SJSA1 (cell line): ENCODE measurements at regions not wholly inside any gene's neighbourhood (a gene's known extent, or its start where the extent isn't known, plus 50 kb on each side); places are given as distances from the start of the nearest gene placed in this dataset.

Experiments used
- DNase-seq, 2 experiments: peaks; one replicate each; pipeline ENCODE4 v3.0.0-alpha.2; 2015 to 2020; ENCODE audit warnings: low spot score in 2 of 2, low read depth in 1 of 2
- H3K27ac ChIP-seq: fragments of 250-450 bp; sonication (Bioruptor Pico); 2 replicates; pipeline ENCODE4 v1.5.1; 2020; ENCODE audit warnings: mild to moderate bottlenecking, moderate library complexity
- H3K27me3 ChIP-seq: fragments of 250-450 bp; sonication (Bioruptor Pico); replicated peaks from 2 replicates; pipeline ENCODE4 v1.5.1; 2020; ENCODE audit warnings: mild to moderate bottlenecking, moderate library complexity
- H3K36me3 ChIP-seq: fragments of 250-450 bp; sonication (Bioruptor Pico); 2 replicates; pipeline ENCODE4 v1.5.1; 2020; ENCODE audit warnings: mild to moderate bottlenecking
- H3K4me1 ChIP-seq: fragments of 250-450 bp; sonication (Bioruptor Pico); replicated peaks from 2 replicates; pipeline ENCODE4 v1.6.1; 2021; ENCODE audit warnings: mild to moderate bottlenecking
- H3K4me3 ChIP-seq: fragments of 250-450 bp; sonication (Bioruptor Pico); 2 replicates; pipeline ENCODE4 v1.5.1; 2020; ENCODE audit warnings: mild to moderate bottlenecking
- H3K9me3 ChIP-seq: fragments of 250-450 bp; sonication (Bioruptor Pico); replicated peaks from 2 replicates; pipeline ENCODE4 v1.5.1; 2020; ENCODE audit warnings: mild to moderate bottlenecking

DNA sequence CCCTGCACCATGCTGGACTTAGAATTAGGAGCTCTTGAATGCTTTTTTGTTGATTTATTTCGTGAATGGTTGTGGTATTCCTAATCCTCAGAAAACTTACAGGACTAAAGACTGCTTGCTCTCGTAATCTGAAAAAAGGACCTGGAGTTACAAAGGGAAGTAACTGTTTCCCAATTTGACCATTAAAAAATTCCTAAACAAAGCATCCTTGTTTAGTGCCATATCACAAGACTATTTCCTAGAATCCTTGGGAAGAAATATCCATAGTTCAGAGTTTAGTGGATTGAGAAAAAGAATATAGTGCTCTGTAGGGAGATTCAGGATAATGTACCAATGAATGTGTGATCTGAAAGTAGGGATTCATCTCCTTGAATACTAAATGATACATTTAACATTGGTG, 186.8 kb downstream of the NDFIP2 start:
- no peak overlapping the region for H3K4me3 ChIP-seq

DNA sequence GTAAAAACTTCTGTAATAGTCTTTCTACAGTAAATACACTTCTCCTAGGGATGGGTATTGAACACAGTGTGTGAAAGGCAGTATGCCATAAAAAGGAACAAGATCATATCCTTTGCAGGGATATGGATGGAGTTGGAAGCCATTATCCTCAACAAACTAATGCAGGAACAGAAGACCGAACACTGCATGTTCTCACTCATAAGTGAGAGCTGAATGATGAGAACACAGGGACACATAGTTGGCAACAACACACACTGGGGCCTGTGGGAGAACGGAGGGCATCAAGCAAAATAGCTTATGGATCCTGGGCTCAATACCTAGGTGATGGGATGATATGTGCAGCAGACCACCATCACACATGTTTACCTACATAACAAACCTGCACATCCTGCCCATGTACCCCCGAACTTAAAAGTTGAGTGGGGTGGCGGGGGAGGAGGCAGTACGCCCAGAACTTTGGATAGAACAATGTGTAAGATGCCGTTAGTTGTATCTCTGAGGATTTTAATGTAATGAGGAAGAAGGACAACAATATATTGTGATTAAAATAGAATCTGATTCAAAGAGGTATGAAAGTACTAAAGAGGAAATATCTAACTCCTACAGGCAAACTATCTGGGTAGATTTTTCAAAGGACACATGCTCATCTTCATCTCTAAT, 183.2 kb downstream of the NDFIP2 start:
- H3K36me3 ChIP-seq, result no peaks in the 10 kb centered on the region
- H3K27ac ChIP-seq, result no peak overlapping the region
- no peaks in the 10 kb centered on the region for H3K9me3 ChIP-seq
- no peak overlapping the region for H3K4me3 ChIP-seq
- H3K4me1 ChIP-seq, result no peaks in the 10 kb centered on the region
- no peaks in the 10 kb centered on the region for H3K27me3 ChIP-seq
- DNase-seq, result no peak

More for the DNA sequence above, 186.8 kb downstream of the NDFIP2 start:
- Histone ChIP-seq H3K9me3 (no peaks in the 10 kb centered on the region), H3K36me3 (no peaks in the 10 kb centered on the region), H3K27me3 (no peaks in the 10 kb centered on the region), H3K4me1 (no peaks in the 10 kb centered on the region), H3K27ac (no peak overlapping the region)
- DNase-seq, result no peak

DNA sequence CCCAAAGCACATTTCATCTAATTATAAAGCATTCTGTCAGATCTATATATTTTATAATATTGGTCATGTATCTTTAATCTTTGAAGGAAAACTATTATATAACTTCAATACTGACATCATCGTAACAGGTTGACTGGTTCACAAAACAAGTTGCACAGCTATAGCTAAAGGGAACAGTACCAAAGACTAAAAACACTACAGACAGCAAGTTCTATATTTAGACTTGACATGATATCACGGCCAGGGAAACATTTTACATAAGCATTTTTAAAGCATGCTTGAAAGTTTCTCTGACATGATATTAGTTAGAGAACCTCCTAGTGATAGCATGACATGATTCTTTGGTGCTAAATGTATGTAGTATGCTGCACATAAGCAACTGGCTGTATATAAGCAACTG, 182.5 kb downstream of the NDFIP2 start:
- Histone ChIP-seq H3K4me1 (no peaks in the 10 kb centered on the region), H3K9me3 (no peaks in the 10 kb centered on the region), H3K36me3 (no peaks in the 10 kb centered on the region), H3K27ac (no peak overlapping the region), H3K4me3 (no peak overlapping the region), H3K27me3 (no peaks in the 10 kb centered on the region)
- DNase-seq, result no peak

DNA sequence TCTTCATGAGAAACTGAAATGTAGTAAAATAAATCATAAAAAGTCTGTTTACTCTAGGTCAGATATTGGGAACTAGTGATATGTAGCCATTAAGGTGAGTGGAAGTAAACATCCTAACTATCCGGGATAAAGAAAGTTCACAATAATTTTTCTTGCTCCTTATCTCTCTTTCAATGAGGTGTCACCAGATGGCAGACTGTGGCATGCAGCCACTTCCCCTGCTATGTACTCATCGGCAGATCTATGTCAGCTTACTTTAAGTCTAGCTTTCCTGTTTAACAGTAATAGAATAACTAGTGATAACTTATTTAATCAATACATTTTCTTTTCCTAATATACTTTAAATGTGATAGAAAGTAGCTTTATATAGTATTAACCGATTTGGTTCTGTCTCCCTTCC, 181.9 kb downstream of the NDFIP2 start:
- Histone ChIP-seq H3K27ac (no peak overlapping the region), H3K27me3 (no peaks in the 10 kb centered on the region), H3K9me3 (no peaks in the 10 kb centered on the region), H3K4me1 (no peaks in the 10 kb centered on the region), H3K36me3 (no peaks in the 10 kb centered on the region), H3K4me3 (no peak overlapping the region)
- DNase-seq, result no peak

DNA sequence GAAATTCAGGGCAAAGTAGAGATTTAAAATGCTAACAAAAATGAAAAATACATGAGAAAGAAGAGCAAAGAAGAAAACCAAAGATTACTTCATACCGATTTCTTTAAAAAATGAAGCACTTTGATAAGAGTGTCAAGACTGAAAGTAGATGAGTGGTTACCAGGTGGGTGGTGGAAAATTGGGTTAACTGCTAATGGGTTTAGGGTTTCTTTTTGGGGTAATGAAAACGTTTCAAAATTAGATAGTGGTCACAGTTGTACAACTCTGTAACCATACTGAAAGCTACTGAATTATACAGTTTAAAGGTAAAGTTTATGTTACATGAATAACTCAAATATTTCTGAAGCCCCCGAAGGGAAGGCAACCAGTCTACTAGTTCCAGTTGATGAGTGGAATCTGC, 179.4 kb downstream of the NDFIP2 start:
- no peak for DNase-seq
- Histone ChIP-seq H3K4me1 (no peaks in the 10 kb centered on the region), H3K27me3 (no peaks in the 10 kb centered on the region), H3K27ac (no peak overlapping the region), H3K4me3 (no peak overlapping the region), H3K9me3 (no peaks in the 10 kb centered on the region), H3K36me3 (no peaks in the 10 kb centered on the region)

DNA sequence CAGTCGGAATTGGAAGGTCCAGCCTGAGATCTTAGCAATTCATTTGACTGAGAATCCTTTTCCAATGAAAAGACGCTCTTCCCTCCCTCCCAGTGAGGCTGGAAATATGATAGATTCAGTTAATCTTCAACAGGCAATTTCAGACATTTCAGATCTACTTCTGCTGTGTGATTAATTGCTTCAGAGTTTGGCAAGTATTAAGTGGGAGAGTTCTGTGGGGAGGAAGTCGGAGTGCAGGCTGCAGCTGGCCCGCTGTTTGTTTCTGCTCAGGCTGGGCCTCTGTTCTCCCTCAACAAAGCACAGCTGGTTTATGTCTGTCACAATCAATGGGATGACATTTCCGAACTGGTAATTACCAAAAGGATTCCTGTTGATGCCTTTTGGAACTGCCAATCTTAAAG, 178.2 kb downstream of the NDFIP2 start:
- H3K36me3 ChIP-seq, result no peaks in the 10 kb centered on the region
- no peak overlapping the region for H3K27ac ChIP-seq
- H3K27me3 ChIP-seq, result no peaks in the 10 kb centered on the region
- DNase-seq, result no peak
- no peak overlapping the region for H3K4me3 ChIP-seq
- H3K9me3 ChIP-seq, result no peaks in the 10 kb centered on the region
- H3K4me1 ChIP-seq, result no peaks in the 10 kb centered on the region

DNA sequence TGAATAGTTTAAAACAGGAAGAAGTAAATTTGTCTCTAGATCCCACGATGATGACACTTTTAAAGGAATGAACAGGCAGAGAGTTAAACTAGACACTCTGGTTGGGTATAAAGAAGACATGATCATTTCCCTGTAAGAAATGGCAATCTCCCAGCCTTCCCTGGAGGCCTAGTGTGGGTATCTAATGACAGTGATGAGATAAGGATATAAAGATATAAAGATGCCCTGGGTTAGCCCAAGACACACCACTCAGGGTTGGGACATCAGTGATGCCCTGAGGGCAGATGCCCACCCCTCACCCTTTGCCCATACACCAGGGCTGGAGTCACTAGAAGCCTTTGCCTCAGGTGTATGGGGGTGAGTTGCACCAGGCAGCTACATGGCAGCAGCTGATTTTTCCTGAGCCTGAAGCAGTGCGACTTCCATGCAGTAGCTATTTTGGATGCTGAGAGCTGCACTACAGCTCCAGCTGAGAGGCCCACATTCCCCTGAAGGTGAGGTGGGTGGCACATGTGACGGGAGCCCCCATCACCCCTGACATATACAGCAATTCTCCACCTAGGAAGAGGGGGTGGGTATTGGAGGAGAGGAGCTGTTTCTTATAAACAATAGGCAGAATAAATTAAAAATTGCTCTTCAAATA, 177.5 kb downstream of the NDFIP2 start:
- Histone ChIP-seq H3K27me3 (no peaks in the 10 kb centered on the region), H3K4me3 (no peak overlapping the region), H3K27ac (no peak overlapping the region), H3K9me3 (no peaks in the 10 kb centered on the region), H3K36me3 (no peaks in the 10 kb centered on the region), H3K4me1 (no peaks in the 10 kb centered on the region)
- no peak for DNase-seq

DNA sequence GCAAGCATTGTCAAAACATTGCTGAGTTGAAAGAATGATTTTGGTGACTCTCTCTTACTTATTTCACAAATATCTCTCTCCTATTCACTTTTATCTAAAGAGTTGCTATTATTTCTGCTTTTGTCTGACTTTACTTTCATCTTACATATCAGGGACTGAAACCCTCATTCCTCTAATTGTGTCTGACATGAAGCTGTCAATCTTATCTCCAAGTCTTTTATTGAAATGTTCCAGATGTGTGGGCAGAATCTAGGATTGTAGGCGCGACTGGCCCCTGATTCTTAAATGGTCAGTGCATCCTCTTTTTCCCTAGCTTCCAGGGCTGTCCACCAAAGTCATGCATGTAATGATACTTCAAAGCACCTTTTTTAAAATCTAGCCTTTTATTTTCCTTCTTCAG, 174.6 kb downstream of the NDFIP2 start:
- Histone ChIP-seq H3K4me1 (no peaks in the 10 kb centered on the region), H3K27me3 (no peaks in the 10 kb centered on the region), H3K36me3 (no peaks in the 10 kb centered on the region), H3K27ac (no peak overlapping the region), H3K4me3 (no peak overlapping the region), H3K9me3 (no peaks in the 10 kb centered on the region)
- DNase-seq, result no peak

DNA sequence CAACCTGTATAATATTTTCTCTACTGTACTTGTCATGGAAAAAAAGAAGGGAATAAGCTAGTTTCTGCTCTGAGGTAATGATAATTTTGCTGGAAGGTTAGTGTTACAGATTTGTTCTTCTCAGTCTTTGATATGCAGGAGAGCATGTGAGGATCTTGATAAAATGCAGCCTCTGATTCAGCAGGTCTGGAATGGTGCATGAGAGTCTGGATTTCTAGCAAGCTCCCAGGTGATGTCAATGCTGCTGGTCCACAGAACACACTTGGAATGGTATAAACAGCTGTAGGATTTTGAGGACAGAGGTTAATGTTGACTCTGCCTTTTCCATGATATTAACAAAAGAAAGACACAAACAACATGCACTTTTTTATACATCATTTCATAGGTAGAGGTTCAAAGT, 173.6 kb downstream of the NDFIP2 start:
- no peak overlapping the region for H3K27ac ChIP-seq
- H3K4me1 ChIP-seq, result no peaks in the 10 kb centered on the region
- DNase-seq, result no peak
- H3K27me3 ChIP-seq, result no peaks in the 10 kb centered on the region
- H3K4me3 ChIP-seq, result no peak overlapping the region
- no peaks in the 10 kb centered on the region for H3K36me3 ChIP-seq
- H3K9me3 ChIP-seq, result no peaks in the 10 kb centered on the region

DNA sequence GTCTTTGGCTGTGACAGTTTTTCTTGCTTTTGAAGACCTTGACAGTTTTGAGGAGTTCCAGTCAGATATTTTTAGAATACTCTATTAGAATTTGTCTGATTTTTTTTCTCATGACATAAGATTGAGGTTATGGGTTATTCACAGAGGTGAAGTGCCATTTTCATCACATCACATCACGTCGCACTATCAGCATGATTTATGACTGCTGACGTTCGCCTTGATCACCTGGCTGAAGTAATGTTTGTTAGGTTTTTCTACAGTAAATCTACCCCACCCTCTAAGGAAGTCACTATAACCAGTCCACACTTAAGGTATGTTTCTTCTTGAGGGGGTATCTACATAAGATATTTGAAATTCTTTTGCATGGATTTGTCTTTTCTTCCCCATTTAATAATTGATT, 169.7 kb downstream of the NDFIP2 start:
- no peak overlapping the region for H3K4me3 ChIP-seq
- no peak overlapping the region for H3K27ac ChIP-seq
- no peaks in the 10 kb centered on the region for H3K9me3 ChIP-seq
- DNase-seq, result no peak
- H3K27me3 ChIP-seq, result no peaks in the 10 kb centered on the region; the same call in 1 of the 2 replicates
- no peaks in the 10 kb centered on the region for H3K36me3 ChIP-seq
- H3K4me1 ChIP-seq, result no peaks in the 10 kb centered on the region

DNA sequence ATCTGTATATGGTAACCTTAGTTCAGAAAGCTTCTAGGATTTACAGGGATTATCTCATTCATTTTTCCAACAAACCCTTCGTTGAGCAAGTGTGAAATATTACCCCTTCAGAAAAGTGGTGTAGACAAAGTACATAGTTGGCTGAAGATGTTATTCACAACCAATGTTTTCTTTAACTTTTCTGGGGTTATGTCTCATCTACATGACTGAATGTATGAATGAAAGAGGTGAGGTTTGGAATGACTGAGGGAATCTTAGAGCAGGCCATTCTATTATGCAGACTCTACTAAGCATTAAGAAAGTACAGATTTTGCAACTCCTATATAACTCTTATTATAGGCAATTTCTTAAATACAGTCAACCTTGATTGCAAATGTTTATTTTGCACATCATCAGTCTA, 167.2 kb downstream of the NDFIP2 start:
- no peaks in the 10 kb centered on the region for H3K9me3 ChIP-seq
- no peak overlapping the region for H3K4me3 ChIP-seq
- no peaks in the 10 kb centered on the region for H3K36me3 ChIP-seq
- H3K27me3 ChIP-seq, result no peaks in the 10 kb centered on the region; the same call in 1 of the 2 replicates
- DNase-seq, result no peak
- no peaks in the 10 kb centered on the region for H3K4me1 ChIP-seq
- no peak overlapping the region for H3K27ac ChIP-seq

DNA sequence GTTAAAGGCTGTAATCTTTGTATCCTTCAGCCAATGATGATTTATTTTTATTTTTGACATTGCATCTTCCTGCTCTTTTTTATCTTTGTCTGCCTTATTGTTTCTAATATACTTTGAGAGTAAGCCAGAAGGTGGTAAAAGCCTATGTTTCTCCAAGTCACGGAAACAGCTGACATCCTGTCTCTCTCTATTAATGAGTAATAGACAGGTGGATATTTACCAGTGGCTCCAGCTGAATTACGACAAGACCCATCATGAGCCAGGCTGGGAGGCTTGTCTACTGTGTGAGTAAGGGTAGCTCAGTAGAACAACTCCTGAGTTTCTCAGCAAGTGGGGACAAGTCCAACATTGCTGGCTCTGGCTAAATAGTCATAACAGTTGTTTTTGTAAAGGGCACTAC, 166.6 kb downstream of the NDFIP2 start:
- H3K27ac ChIP-seq, result no peak overlapping the region
- no peak for DNase-seq

DNA sequence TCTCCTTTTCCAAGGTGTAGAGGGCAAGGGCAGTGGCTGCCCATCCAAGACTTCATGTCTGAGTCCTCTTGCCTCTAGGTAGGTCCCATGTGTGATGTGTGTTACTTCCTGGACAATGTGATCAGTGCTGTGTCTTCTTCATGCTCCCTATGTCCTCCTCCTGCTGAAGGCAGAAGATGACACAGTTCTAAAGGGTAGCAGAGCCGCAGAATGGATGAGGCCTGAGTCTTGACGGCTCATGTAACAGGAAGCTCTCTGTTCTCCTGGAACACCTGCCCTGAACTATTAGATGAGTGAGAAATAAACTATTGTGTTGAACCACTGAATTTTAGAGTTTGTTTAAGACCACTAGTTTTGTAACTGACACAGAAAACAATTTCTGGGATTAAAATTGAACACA, 165.9 kb downstream of the NDFIP2 start:
- no peaks in the 10 kb centered on the region for H3K4me1 ChIP-seq
- DNase-seq, result no peak
- H3K27ac ChIP-seq, result no peak overlapping the region
- no peaks in the 10 kb centered on the region for H3K9me3 ChIP-seq
- no peaks in the 10 kb centered on the region for H3K36me3 ChIP-seq
- no peaks in the 10 kb centered on the region; the same call in 1 of the 2 replicates for H3K27me3 ChIP-seq
- no peak overlapping the region for H3K4me3 ChIP-seq

More for the DNA sequence above, 166.6 kb downstream of the NDFIP2 start:
- Histone ChIP-seq H3K27me3 (no peaks in the 10 kb centered on the region; the same call in 1 of the 2 replicates), H3K9me3 (no peaks in the 10 kb centered on the region), H3K4me1 (no peaks in the 10 kb centered on the region), H3K36me3 (no peaks in the 10 kb centered on the region), H3K4me3 (no peak overlapping the region)

DNA sequence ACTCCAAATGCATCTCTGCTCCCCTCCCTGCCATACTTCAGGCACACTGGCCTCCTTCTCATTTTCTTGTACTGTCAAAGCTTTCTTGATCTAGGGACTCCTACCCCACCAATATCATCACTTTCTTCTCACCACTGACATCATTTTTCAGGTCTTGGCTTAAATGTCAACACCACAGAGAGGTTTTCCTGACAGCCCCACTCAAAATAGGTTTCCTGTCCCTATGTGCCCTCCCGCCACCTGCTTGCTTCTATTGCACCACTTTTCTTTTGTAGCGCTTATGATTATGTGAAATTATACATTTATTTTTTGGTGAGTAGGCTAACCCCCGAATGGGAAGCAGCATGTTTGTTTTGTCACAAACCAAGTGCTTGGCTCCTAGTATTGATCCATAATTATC, 164.6 kb downstream of the NDFIP2 start:
- no peak for DNase-seq
- Histone ChIP-seq H3K9me3 (no peaks in the 10 kb centered on the region), H3K27ac (no peak overlapping the region), H3K27me3 (no peaks in the 10 kb centered on the region; the same call in 1 of the 2 replicates), H3K4me3 (no peak overlapping the region), H3K36me3 (no peaks in the 10 kb centered on the region), H3K4me1 (no peaks in the 10 kb centered on the region)

DNA sequence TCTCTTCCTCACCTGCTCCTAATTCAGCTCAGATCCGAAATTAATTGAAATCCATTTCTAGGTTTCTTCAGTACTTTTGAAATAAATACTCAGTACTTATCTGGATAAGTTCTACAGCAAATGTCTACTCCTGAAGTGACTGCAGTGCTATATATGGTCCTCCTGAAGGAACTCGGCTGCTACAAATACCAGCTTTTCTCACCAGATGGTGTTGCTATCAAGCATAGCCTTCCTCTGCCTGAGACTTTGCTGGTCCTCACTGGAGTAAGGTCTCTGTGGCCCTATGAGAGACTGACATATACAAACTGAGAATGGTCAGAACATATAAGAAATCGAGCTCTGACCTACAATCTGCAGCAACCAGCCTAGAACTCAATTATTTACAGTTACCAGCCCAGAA, 161.6 kb downstream of the NDFIP2 start:
- no peak overlapping the region for H3K27ac ChIP-seq
- DNase-seq, result no peak
- no peak overlapping the region for H3K4me3 ChIP-seq
- no peaks in the 10 kb centered on the region for H3K36me3 ChIP-seq
- no peaks in the 10 kb centered on the region for H3K9me3 ChIP-seq
- H3K27me3 ChIP-seq, result peaks cover 5% of the 10 kb centered on the region; the same call in 1 of the 2 replicates
- no peaks in the 10 kb centered on the region for H3K4me1 ChIP-seq
